OCI-LY7 (cell line): ENCODE measurements at regions not wholly inside any gene's neighbourhood (a gene's known extent, or its start where the extent isn't known, plus 50 kb on each side); places are given as distances from the start of the nearest gene placed in this dataset.

Experiments
- BruUV-seq: library from RNA; stranded (reverse); fragments of 400-500 nt; replicated peaks from 2 replicates; lab custom pipeline; 2021; lab: Mats Ljungman, UMichigan
- CTCF ChIA-PET: fragments of 300-600 bp; sonication (Branson Sonifier 250); formaldehyde crosslinking; loops from one replicate; lab custom pipeline; 2022; ENCODE audit warnings: antibody characterized with exemption; ENCODE audit not compliant: unreplicated experiment; lab: Charles Lee
- POLR2A ChIA-PET: fragments of 300-600 bp; sonication (Branson Sonifier 250); formaldehyde crosslinking; loops from one replicate; lab custom pipeline; 2022; ENCODE audit warnings: antibody characterized with exemption; lab: Charles Lee
- DNase-seq: peaks from one replicate; pipeline ENCODE4 v3.0.0-alpha.2; 2015; ENCODE audit warnings: low spot score
- H2AFZ ChIP-seq: fragments of 200-600 bp; sonication (generic), shearing (Covaris generic); 2 replicates; pipeline ENCODE4 v1.6.1; 2014; ENCODE audit warnings: mild to moderate bottlenecking, antibody characterized with exemption, low read length, moderate library complexity
- H3K27ac ChIP-seq: fragments of 200-600 bp; sonication (generic); 2 replicates; pipeline ENCODE4 v1.5.1; 2014; ENCODE audit warnings: mixed run types, low read depth, mild to moderate bottlenecking, moderate library complexity, low read length, inconsistent platforms; ENCODE audit not compliant: poor library complexity, severe bottlenecking
- H3K36me3 ChIP-seq: fragments of 200-600 bp; sonication (generic); 2 replicates; pipeline ENCODE4 v1.6.1; 2014; ENCODE audit warnings: mild to moderate bottlenecking, antibody characterized with exemption, low read length, moderate library complexity, mixed read lengths; ENCODE audit not compliant: insufficient read depth
- H3K4me1 ChIP-seq: fragments of 200-600 bp; sonication (generic); 2 replicates; pipeline ENCODE4 v1.5.1; 2014; ENCODE audit warnings: mild to moderate bottlenecking, low read length; ENCODE audit not compliant: insufficient read depth, poor library complexity, severe bottlenecking
- H3K4me2 ChIP-seq: fragments of 200-600 bp; sonication (generic); 2 replicates; pipeline ENCODE4 v1.6.1; 2014; ENCODE audit warnings: mild to moderate bottlenecking, low read length
- H3K4me3 ChIP-seq: fragments of 200-600 bp; sonication (generic); 2 replicates; pipeline ENCODE4 v1.5.1; 2014; ENCODE audit warnings: mild to moderate bottlenecking, low read depth, low read length; ENCODE audit not compliant: poor library complexity, severe bottlenecking
- H3K79me2 ChIP-seq: fragments of 200-600 bp; sonication (generic); 2 replicates; pipeline ENCODE4 v1.6.1; 2016; ENCODE audit warnings: low read depth, mild to moderate bottlenecking, low read length, moderate library complexity, mixed read lengths; ENCODE audit not compliant: insufficient read depth
- H3K9me2 ChIP-seq: fragments of 200-600 bp; sonication (generic); 2 replicates; pipeline ENCODE4 v1.6.1; 2016; ENCODE audit warnings: mild to moderate bottlenecking, low read length, mixed read lengths; ENCODE audit not compliant: insufficient read depth
- H3K9me3 ChIP-seq: fragments of 200-600 bp; sonication (generic); 2 replicates; pipeline ENCODE4 v1.6.1; 2014; ENCODE audit warnings: mild to moderate bottlenecking, mixed run types, low read length, mixed read lengths
- H4K20me1 ChIP-seq: fragments of 200-600 bp; sonication (generic); 2 replicates; pipeline ENCODE4 v1.6.1; 2014; ENCODE audit warnings: mild to moderate bottlenecking, antibody characterized with exemption, low read length, moderate library complexity, mixed read lengths; ENCODE audit not compliant: insufficient read depth
- EZH2phosphoT487 ChIP-seq: fragments of 200-600 bp; sonication (generic); IDR thresholded peaks from 2 replicates; pipeline ENCODE4 v1.6.1; 2018; ENCODE audit warnings: low read depth, borderline replicate concordance, mild to moderate bottlenecking, mixed run types, antibody characterized with exemption, low read length, moderate library complexity, mixed read lengths
- intact Hi-C: fragments of 100-400 bp; cut with micrococcal nuclease; formaldehyde crosslinking; loops from one replicate; pipeline ENCODE4 v1.10.0; 2022; ENCODE audit not compliant: unreplicated experiment
- TF ChIP-seq, protein P1 (sequence below): fragments of 200-600 bp; sonication (generic); conservative IDR thresholded peaks from 2 replicates; pipeline ENCODE4 v1.5.1; 2014; ENCODE audit warnings: mild to moderate bottlenecking, antibody characterized with exemption, low read length, moderate library complexity, mixed read lengths

DNA sequence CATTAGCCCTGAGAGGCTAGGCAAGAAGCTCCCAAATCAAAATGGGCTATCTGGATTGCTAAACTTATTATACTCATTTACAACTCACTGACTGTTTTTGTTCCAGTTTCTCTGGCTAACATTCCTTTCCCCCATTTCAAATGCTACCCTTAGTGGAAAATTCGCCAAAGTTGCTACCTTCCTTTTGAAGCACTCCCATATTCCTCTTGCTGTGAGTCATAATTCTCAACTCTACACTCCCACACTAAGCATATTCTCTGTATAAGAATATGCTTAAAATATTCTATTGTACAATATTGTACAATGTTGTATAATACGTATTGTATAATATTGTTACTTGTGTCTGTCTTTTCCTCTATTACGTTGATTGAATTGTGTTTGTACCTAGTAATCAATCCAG is 398.6 kb downstream of the PYDC2 start:
- Histone ChIP-seq H3K4me3 (no peak overlapping the region), H3K9me3 (no peaks in the 10 kb centered on the region), H3K4me1 (no peaks in the 10 kb centered on the region), H4K20me1 (no peaks in the 10 kb centered on the region), H3K27ac (no peak overlapping the region), H2AFZ (no peak overlapping the region), H3K9me2 (no peaks in the 10 kb centered on the region), H3K4me2 (no peak overlapping the region), H3K79me2 (no peaks in the 10 kb centered on the region), H3K36me3 (no peaks in the 10 kb centered on the region)
- ChIA-PET CTCF (no interaction called here), POLR2A (interaction anchor here (0.7 to 1.9 kb wide), 5 partner anchors 10 to 687 kb away, joined by 3 to 8 read pairs (median 4); no protein-coding TSS in a partner anchor)
- no TSS peak for BruUV-seq
- DNase-seq: no peak
- intact Hi-C loops: no loop called here
- TF ChIP-seq, protein P1, sequence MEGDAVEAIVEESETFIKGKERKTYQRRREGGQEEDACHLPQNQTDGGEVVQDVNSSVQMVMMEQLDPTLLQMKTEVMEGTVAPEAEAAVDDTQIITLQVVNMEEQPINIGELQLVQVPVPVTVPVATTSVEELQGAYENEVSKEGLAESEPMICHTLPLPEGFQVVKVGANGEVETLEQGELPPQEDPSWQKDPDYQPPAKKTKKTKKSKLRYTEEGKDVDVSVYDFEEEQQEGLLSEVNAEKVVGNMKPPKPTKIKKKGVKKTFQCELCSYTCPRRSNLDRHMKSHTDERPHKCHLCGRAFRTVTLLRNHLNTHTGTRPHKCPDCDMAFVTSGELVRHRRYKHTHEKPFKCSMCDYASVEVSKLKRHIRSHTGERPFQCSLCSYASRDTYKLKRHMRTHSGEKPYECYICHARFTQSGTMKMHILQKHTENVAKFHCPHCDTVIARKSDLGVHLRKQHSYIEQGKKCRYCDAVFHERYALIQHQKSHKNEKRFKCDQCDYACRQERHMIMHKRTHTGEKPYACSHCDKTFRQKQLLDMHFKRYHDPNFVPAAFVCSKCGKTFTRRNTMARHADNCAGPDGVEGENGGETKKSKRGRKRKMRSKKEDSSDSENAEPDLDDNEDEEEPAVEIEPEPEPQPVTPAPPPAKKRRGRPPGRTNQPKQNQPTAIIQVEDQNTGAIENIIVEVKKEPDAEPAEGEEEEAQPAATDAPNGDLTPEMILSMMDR: no peak
- TF ChIP-seq EZH2phosphoT487: no peak

DNA sequence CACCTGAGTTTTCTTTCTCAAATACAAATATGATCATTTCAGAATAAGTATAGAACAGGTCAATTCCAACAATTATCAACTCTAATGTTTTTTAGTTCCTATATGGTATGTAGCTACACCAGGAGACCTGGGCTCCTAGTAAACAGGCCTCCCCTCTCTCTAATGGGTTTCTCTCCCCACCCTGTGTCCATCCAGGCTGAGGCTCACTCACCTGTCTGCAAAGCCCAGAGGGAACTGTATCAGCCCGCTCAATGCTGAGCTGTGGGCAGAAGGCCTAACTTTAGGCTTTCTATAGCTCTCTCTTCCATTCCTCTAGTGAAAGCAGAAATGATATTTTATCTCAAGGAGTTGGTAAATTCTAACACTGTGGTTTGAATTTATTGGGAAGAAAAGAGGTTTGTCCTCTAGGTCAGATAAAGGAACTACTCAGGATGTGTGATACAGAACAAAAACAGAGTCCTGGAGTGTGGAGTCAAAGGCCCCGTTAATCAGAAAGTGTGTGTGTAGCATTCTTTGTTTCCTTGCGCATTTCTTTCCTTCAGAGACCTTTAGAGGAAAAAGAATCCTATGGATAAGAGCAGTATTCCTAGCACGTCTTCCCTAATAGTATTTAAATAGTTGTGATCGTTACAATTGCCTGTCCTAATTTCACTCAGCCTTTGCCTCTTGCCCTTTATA is 408.9 kb downstream of the PYDC2 start:
- no peak for DNase-seq
- ChIA-PET POLR2A (interaction anchor here (0.6 to 1.4 kb wide), 7 partner anchors 9 to 1264 kb away, joined by 3 to 5 read pairs (median 3); no protein-coding TSS in a partner anchor), CTCF (no interaction called here)
- Histone ChIP-seq H3K9me2 (no peaks in the 10 kb centered on the region), H3K9me3 (no peaks in the 10 kb centered on the region), H3K4me1 (no peaks in the 10 kb centered on the region), H3K27ac (no peak overlapping the region), H2AFZ (no peak overlapping the region), H3K79me2 (no peaks in the 10 kb centered on the region), H3K4me2 (no peak overlapping the region), H3K4me3 (no peak overlapping the region), H4K20me1 (no peaks in the 10 kb centered on the region), H3K36me3 (no peaks in the 10 kb centered on the region)
- intact Hi-C loops: no loop called here
- no TSS peak for BruUV-seq
- TF ChIP-seq, protein P1: no peak
- TF ChIP-seq EZH2phosphoT487: no peak

DNA sequence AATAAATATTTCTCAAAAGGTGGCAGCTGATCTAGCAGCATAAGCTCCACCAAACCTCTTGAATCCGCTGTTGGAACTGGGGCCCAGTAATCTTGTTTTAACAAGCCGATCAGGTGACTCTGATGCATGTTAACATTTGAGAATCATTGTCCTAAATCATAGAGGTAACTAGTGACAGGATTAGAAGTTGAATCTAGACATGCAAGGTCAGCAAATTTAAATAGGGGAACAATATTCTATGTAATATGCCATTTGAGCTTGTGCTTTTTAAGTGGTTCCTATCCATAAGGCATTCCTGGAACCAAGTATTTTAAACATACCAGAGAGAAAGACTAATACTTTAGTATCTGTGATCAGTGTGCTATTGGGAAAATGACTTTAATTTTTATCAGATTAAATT is 412.8 kb downstream of the PYDC2 start:
- Histone ChIP-seq H3K27ac (no peak overlapping the region), H4K20me1 (no peaks in the 10 kb centered on the region), H3K36me3 (no peaks in the 10 kb centered on the region), H2AFZ (no peak overlapping the region), H3K9me2 (no peaks in the 10 kb centered on the region), H3K4me2 (no peak overlapping the region), H3K4me1 (no peaks in the 10 kb centered on the region), H3K4me3 (no peak overlapping the region), H3K79me2 (no peaks in the 10 kb centered on the region), H3K9me3 (no peaks in the 10 kb centered on the region)
- ChIA-PET POLR2A (no interaction called here), CTCF (no interaction called here)
- BruUV-seq: no TSS peak
- intact Hi-C loops: no loop called here
- DNase-seq: no peak
- TF ChIP-seq EZH2phosphoT487: no peak
- TF ChIP-seq, protein P1: no peak
